ENCODE measurements at regions not wholly inside any gene's neighbourhood (a gene's known extent, or its start where the extent isn't known, plus 50 kb on each side); places are given as distances from the start of the nearest gene placed in this dataset.

GRCh38 chr10:78774999-78775711 lies 293.6 kb upstream of the ZMIZ1 start:
- TF ChIP-seq, protein P1, sequence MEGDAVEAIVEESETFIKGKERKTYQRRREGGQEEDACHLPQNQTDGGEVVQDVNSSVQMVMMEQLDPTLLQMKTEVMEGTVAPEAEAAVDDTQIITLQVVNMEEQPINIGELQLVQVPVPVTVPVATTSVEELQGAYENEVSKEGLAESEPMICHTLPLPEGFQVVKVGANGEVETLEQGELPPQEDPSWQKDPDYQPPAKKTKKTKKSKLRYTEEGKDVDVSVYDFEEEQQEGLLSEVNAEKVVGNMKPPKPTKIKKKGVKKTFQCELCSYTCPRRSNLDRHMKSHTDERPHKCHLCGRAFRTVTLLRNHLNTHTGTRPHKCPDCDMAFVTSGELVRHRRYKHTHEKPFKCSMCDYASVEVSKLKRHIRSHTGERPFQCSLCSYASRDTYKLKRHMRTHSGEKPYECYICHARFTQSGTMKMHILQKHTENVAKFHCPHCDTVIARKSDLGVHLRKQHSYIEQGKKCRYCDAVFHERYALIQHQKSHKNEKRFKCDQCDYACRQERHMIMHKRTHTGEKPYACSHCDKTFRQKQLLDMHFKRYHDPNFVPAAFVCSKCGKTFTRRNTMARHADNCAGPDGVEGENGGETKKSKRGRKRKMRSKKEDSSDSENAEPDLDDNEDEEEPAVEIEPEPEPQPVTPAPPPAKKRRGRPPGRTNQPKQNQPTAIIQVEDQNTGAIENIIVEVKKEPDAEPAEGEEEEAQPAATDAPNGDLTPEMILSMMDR (IDR thresholded peaks at IDR 0.05): no peak
- no peak for TF ChIP-seq ZFX (IDR thresholded peaks at IDR 0.05; ENCODE audit: borderline replicate concordance)

All from 22Rv1 (cell line).